ENCODE measurements at regions not wholly inside any gene's neighbourhood (a gene's known extent, or its start where the extent isn't known, plus 50 kb on each side); places are given as distances from the start of the nearest gene placed in this dataset.

- H3K9me3 ChIP-seq, result no peaks in the 10 kb centered on the region
- intact Hi-C loops (cut with DNase I; ENCODE audit: low total_unique reads), result no loop called here
- H3K4me3 ChIP-seq, result no peak overlapping the region
- H3K27ac ChIP-seq, result no peak overlapping the region
- no peaks in the 10 kb centered on the region for H3K27me3 ChIP-seq (replicated peaks in 1 of 7)
- no peaks in the 10 kb centered on the region for H3K4me1 ChIP-seq
- 66 to 88% (median 80%) methylated on average over 2 of the region's 2 CpGs for WGBS, 5 donors
- no peak for DNase-seq
- no peaks in the 10 kb centered on the region for H3K36me3 ChIP-seq
- TF ChIP-seq POLR2AphosphoS5 (IDR thresholded peaks at IDR 0.05), result no peak
- TF ChIP-seq CTCF (IDR thresholded peaks at IDR 0.05 in 8 of 11, conservative IDR thresholded peaks at IDR 0.05 in 3 of 11), result no peak
- no peak for TF ChIP-seq POLR2A (IDR thresholded peaks at IDR 0.05)
These were observed 433.6 kb downstream of the GASK1B start for GRCh38 chr4:157739242-157739641.

- Histone ChIP-seq H3K27ac (no peak overlapping the region), H3K4me3 (no peak overlapping the region), H3K4me1 (no peaks in the 10 kb centered on the region), H3K36me3 (no peaks in the 10 kb centered on the region), H3K9me3 (peaks cover 0 to 19% (median 0%) of the 10 kb centered on the region in 8 donors), H3K27me3 (replicated peaks in 1 of 7) (no peaks in the 10 kb centered on the region)
- WGBS, 5 donors, result 68 to 87% (median 84%) methylated on average over 3 of the region's 3 CpGs
- DNase-seq, result no peak
- intact Hi-C loops (cut with DNase I; ENCODE audit: low total_unique reads), result no loop called here
- TF ChIP-seq POLR2AphosphoS5 (IDR thresholded peaks at IDR 0.05) (no peak), CTCF (IDR thresholded peaks at IDR 0.05 in 8 of 11, conservative IDR thresholded peaks at IDR 0.05 in 3 of 11) (no peak), POLR2A (IDR thresholded peaks at IDR 0.05) (no peak)
These were observed 444.6 kb downstream of the GASK1B start for GRCh38 chr4:157728215-157728614.

GRCh38 chr4:157727163-157727562 is 445.7 kb downstream of the GASK1B start:
- Histone ChIP-seq H3K4me3 (no peak overlapping the region), H3K4me1 (no peaks in the 10 kb centered on the region), H3K9me3 (peaks cover 0 to 17% (median 0%) of the 10 kb centered on the region in 8 donors), H3K36me3 (no peaks in the 10 kb centered on the region), H3K27ac (no peak overlapping the region), H3K27me3 (replicated peaks in 1 of 7) (no peaks in the 10 kb centered on the region)
- 72 to 83% (median 78%) methylated on average over 2 of the region's 2 CpGs for whole genome bisulfite sequencing, 5 donors
- no peak for TF ChIP-seq CTCF (IDR thresholded peaks at IDR 0.05 in 8 of 11, conservative IDR thresholded peaks at IDR 0.05 in 3 of 11)
- no peak for TF ChIP-seq POLR2AphosphoS5 (IDR thresholded peaks at IDR 0.05)
- no peak for TF ChIP-seq POLR2A (IDR thresholded peaks at IDR 0.05)
- DNase-seq, result no peak
- intact Hi-C loops (cut with DNase I; ENCODE audit: low total_unique reads), result no loop called here

GRCh38 chr4:157722146-157722545 is 450.7 kb downstream of the GASK1B start:
- Histone ChIP-seq H3K36me3 (no peaks in the 10 kb centered on the region), H3K4me1 (no peaks in the 10 kb centered on the region), H3K27me3 (replicated peaks in 1 of 7) (no peaks in the 10 kb centered on the region), H3K9me3 (peaks cover 0 to 4% (median 0%) of the 10 kb centered on the region in 8 donors), H3K27ac (no peak overlapping the region), H3K4me3 (no peak overlapping the region)
- DNase-seq, result no peak
- TF ChIP-seq POLR2AphosphoS5 (IDR thresholded peaks at IDR 0.05) (no peak), POLR2A (IDR thresholded peaks at IDR 0.05) (no peak), CTCF (IDR thresholded peaks at IDR 0.05 in 8 of 11, conservative IDR thresholded peaks at IDR 0.05 in 3 of 11) (no peak)
- intact Hi-C loops (cut with DNase I; ENCODE audit: low total_unique reads), result no loop called here

Data from spleen (tissue), 11 donors.